ENCODE measurements at regions not wholly inside any gene's neighbourhood (a gene's known extent, or its start where the extent isn't known, plus 50 kb on each side); places are given as distances from the start of the nearest gene placed in this dataset.

GRCh38 chr13:107961849-107962608 is 253.3 kb downstream of the LIG4 start:
- TF ChIP-seq TAF1 (IDR thresholded peaks at IDR 0.05; ENCODE audit: low read depth): no peak
- TF ChIP-seq POLR2AphosphoS5 (IDR thresholded peaks at IDR 0.05): no peak
- no peak for TF ChIP-seq CTCF (IDR thresholded peaks at IDR 0.05; ENCODE audit: poor library complexity, severe bottlenecking)
- TF ChIP-seq RAD21 (conservative IDR thresholded peaks at IDR 0.05): no peak
- no peak for TF ChIP-seq EP300 (conservative IDR thresholded peaks at IDR 0.05; ENCODE audit: poor library complexity, severe bottlenecking)
- no peak for TF ChIP-seq SMC3 (conservative IDR thresholded peaks at IDR 0.05; ENCODE audit: poor library complexity)
- TF ChIP-seq EZH2 (IDR thresholded peaks at IDR 0.05; ENCODE audit: borderline replicate concordance, insufficient read depth, low read length, poor library complexity, severe bottlenecking): no peak
- TF ChIP-seq REST (IDR thresholded peaks at IDR 0.05; ENCODE audit: borderline replicate concordance): no peak

Measured in neural cell (in vitro differentiated cells).